CD4-positive, alpha-beta T cell treated with Interleukin-17A for 4 hours (primary cell): ENCODE measurements at regions not wholly inside any gene's neighbourhood (a gene's known extent, or its start where the extent isn't known, plus 50 kb on each side); places are given as distances from the start of the nearest gene placed in this dataset.
"Not testable (repeated sequence)": the region's sequence is repeated elsewhere in the genome, so short reads cannot be mapped to it uniquely, and the experiment has no call there.

Experiments
- DNase-seq: peaks from one replicate; pipeline ENCODE4 v3.0.0-alpha.2; 2020; ENCODE audit warnings: mixed read lengths

GRCh38 chr18:54662986-54663385, 71.9 kb downstream of the DYNAP start:
- no peak for DNase-seq

GRCh38 chr18:54669701-54670100, 78.7 kb downstream of the DYNAP start:
- not testable (repeated sequence) for DNase-seq

- no peak for DNase-seq
Observed at GRCh38 chr18:54671291-54671881, 80.3 kb downstream of the DYNAP start.

GRCh38 chr18:54672109-54672508, 81.1 kb downstream of the DYNAP start:
- DNase-seq: no peak

GRCh38 chr18:54672846-54673475, 81.9 kb downstream of the DYNAP start:
- no peak for DNase-seq

GRCh38 chr18:54673936-54674335, 82.9 kb downstream of the DYNAP start:
- DNase-seq: no peak

- no peak for DNase-seq
Observed at GRCh38 chr18:54675076-54675475, 84.0 kb downstream of the DYNAP start.

GRCh38 chr18:54679318-54680149, 88.5 kb downstream of the DYNAP start:
- DNase-seq: no peak

GRCh38 chr18:54684784-54685183, 93.7 kb downstream of the DYNAP start:
- no peak for DNase-seq

GRCh38 chr18:54689319-54689718, 98.3 kb downstream of the DYNAP start:
- DNase-seq: no peak

GRCh38 chr18:54690198-54690597, 99.2 kb downstream of the DYNAP start:
- DNase-seq: no peak

GRCh38 chr18:54692463-54692862, 101.4 kb downstream of the DYNAP start:
- DNase-seq: no peak

- DNase-seq: no peak
Observed at GRCh38 chr18:54696616-54697293, 105.7 kb downstream of the DYNAP start.

- DNase-seq: no peak
Observed at GRCh38 chr18:54700580-54700979, 109.5 kb downstream of the DYNAP start.

GRCh38 chr18:54702686-54703085, 111.6 kb downstream of the DYNAP start:
- no peak for DNase-seq

GRCh38 chr18:54710074-54710899, 118.0 kb upstream of the RAB27B start:
- DNase-seq: no peak

- DNase-seq: no peak
Observed at GRCh38 chr18:54710900-54711281, 117.4 kb upstream of the RAB27B start.

- DNase-seq: no peak
Observed at GRCh38 chr18:54712306-54712705, 116.0 kb upstream of the RAB27B start.

GRCh38 chr18:54712758-54713157, 115.5 kb upstream of the RAB27B start:
- no peak for DNase-seq

GRCh38 chr18:54713386-54713785, 114.9 kb upstream of the RAB27B start:
- DNase-seq: no peak

GRCh38 chr18:54714851-54715250, 113.4 kb upstream of the RAB27B start:
- no peak for DNase-seq

- DNase-seq: no peak
Observed at GRCh38 chr18:54716586-54716985, 111.7 kb upstream of the RAB27B start.
